Mesothelial cell of epicardium (in vitro differentiated cells): ENCODE measurements at regions not wholly inside any gene's neighbourhood (a gene's known extent, or its start where the extent isn't known, plus 50 kb on each side); places are given as distances from the start of the nearest gene placed in this dataset.

Experiments
- DNase-seq, 2 experiments: peaks; one replicate each; pipeline ENCODE4 v3.0.0; 2021; ENCODE audit warnings: low spot score in 2 of 2; ENCODE audit not compliant: unreplicated experiment in 2 of 2
- H3K27ac Mint-ChIP-seq: 2 replicates; pipeline ENCODE4 v1.8.0; 2021; ENCODE audit warnings: mixed read lengths
- H3K27me3 Mint-ChIP-seq: 2 replicates; pipeline ENCODE4 v1.8.0; 2021; ENCODE audit warnings: low read depth, mixed read lengths
- H3K36me3 Mint-ChIP-seq: 2 replicates; pipeline ENCODE4 v1.8.0; 2021; ENCODE audit warnings: mixed read lengths
- H3K4me1 Mint-ChIP-seq: 2 replicates; pipeline ENCODE4 v1.8.0; 2021; ENCODE audit warnings: mixed read lengths
- H3K4me3 Mint-ChIP-seq: 2 replicates; pipeline ENCODE4 v1.8.0; 2021; ENCODE audit warnings: mild to moderate bottlenecking, moderate library complexity, mixed read lengths
- H3K9me3 Mint-ChIP-seq: 2 replicates; pipeline ENCODE4 v1.8.0; 2021; ENCODE audit warnings: mixed read lengths
- CTCF ChIP-seq: fragments of 200-600 bp; sonication (generic); IDR thresholded peaks from one replicate; pipeline ENCODE4 v1.5.0; 2021; ENCODE audit warnings: antibody characterized with exemption; ENCODE audit not compliant: unreplicated experiment

GRCh38 chr1:217196616-217197015 is 434.3 kb downstream of the GPATCH2 start:
- Mint-ChIP-seq H3K27me3 (no peaks in the 10 kb centered on the region), H3K4me3 (no peak overlapping the region), H3K9me3 (peaks cover 14% of the 10 kb centered on the region), H3K36me3 (no peaks in the 10 kb centered on the region), H3K27ac (no peak overlapping the region), H3K4me1 (peaks cover 4% of the 10 kb centered on the region)
- TF ChIP-seq CTCF, result no peak
- no peak for DNase-seq

- no peak for DNase-seq
- TF ChIP-seq CTCF, result no peak
- no peaks in the 10 kb centered on the region for H3K27me3 Mint-ChIP-seq
- H3K36me3 Mint-ChIP-seq, result no peaks in the 10 kb centered on the region
- H3K4me3 Mint-ChIP-seq, result no peak overlapping the region
- H3K4me1 Mint-ChIP-seq, result peaks cover 4% of the 10 kb centered on the region
- no peak overlapping the region for H3K27ac Mint-ChIP-seq
- peaks cover 33% of the 10 kb centered on the region for H3K9me3 Mint-ChIP-seq
Observed at GRCh38 chr1:217193151-217193550, 437.7 kb downstream of the GPATCH2 start.

- Mint-ChIP-seq H3K36me3 (no peaks in the 10 kb centered on the region), H3K4me1 (peaks cover 4% of the 10 kb centered on the region), H3K27ac (no peak overlapping the region), H3K27me3 (peaks cover 3% of the 10 kb centered on the region), H3K4me3 (no peak overlapping the region), H3K9me3 (peaks cover 33% of the 10 kb centered on the region)
- no peak for TF ChIP-seq CTCF
- no peak for DNase-seq
Observed at GRCh38 chr1:217191441-217191840, 439.4 kb downstream of the GPATCH2 start.

GRCh38 chr1:217190359-217190758 is 440.5 kb downstream of the GPATCH2 start:
- no peak overlapping the region for H3K4me3 Mint-ChIP-seq

GRCh38 chr1:217189362-217189761 is 441.5 kb downstream of the GPATCH2 start:
- Mint-ChIP-seq H3K27ac (no peak overlapping the region), H3K4me1 (peaks cover 4% of the 10 kb centered on the region), H3K27me3 (peaks cover 14% of the 10 kb centered on the region), H3K4me3 (no peak overlapping the region), H3K36me3 (no peaks in the 10 kb centered on the region), H3K9me3 (peaks cover 26% of the 10 kb centered on the region)
- TF ChIP-seq CTCF, result no peak
- DNase-seq, result no peak

More at GRCh38 chr1:217190359-217190758, 440.5 kb downstream of the GPATCH2 start:
- TF ChIP-seq CTCF, result no peak
- DNase-seq, result no peak
- Mint-ChIP-seq H3K9me3 (peaks cover 26% of the 10 kb centered on the region), H3K27me3 (peaks cover 6% of the 10 kb centered on the region), H3K36me3 (no peaks in the 10 kb centered on the region), H3K27ac (no peak overlapping the region), H3K4me1 (peaks cover 4% of the 10 kb centered on the region)
